KOPT-K1 (cell line): ENCODE measurements at regions not wholly inside any gene's neighbourhood (a gene's known extent, or its start where the extent isn't known, plus 50 kb on each side); places are given as distances from the start of the nearest gene placed in this dataset.

ENCODE experiments used
- H3K27ac ChIP-seq: fragments of 200-600 bp; sonication (generic); 2 replicates; pipeline ENCODE4 v1.5.1; 2016; ENCODE audit warnings: antibody characterized with exemption, mild to moderate bottlenecking, low read depth, low read length; ENCODE audit not compliant: poor library complexity, severe bottlenecking
- H3K36me3 ChIP-seq: fragments of 200-600 bp; sonication (generic); 2 replicates; pipeline ENCODE4 v1.5.1; 2017; ENCODE audit warnings: antibody characterized with exemption, mild to moderate bottlenecking, low read length, moderate library complexity; ENCODE audit not compliant: insufficient read depth
- H3K9me3 ChIP-seq: fragments of 200-600 bp; sonication (generic); 2 replicates; pipeline ENCODE4 v1.5.1; 2017; ENCODE audit warnings: antibody characterized with exemption, low read length, mild to moderate bottlenecking; ENCODE audit not compliant: insufficient read depth, poor library complexity, severe bottlenecking

- Histone ChIP-seq H3K9me3 (no peaks in the 10 kb centered on the region), H3K36me3 (no peaks in the 10 kb centered on the region)
These were observed 181.5 kb upstream of the SYT1 start for GRCh38 chr12:78683031-78683430.

GRCh38 chr12:78683626-78684025, 180.9 kb upstream of the SYT1 start:
- no peaks in the 10 kb centered on the region for H3K36me3 ChIP-seq
- no peaks in the 10 kb centered on the region for H3K9me3 ChIP-seq
- no peak overlapping the region for H3K27ac ChIP-seq

More at GRCh38 chr12:78683031-78683430, 181.5 kb upstream of the SYT1 start:
- H3K27ac ChIP-seq = no peak overlapping the region

DNA sequence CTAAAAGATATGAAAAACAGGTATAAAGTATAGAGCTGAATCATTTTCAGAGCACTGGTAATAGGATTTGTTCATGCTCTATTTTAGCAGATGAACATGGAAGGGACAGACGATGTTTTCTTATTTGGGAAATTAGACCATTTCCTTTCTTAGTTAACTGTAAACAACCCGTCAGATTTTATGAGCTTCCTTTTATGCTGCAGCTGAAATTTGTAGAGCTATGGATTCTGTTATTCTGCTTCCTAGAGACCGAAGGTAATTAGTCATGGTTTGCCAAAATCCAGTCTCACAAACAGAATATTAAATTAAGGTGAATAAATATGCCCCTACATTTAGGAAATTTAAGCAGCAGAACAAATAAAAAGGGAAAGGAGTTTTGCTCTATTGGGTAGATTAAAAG, 180.2 kb upstream of the SYT1 start:
- Histone ChIP-seq H3K27ac (no peak overlapping the region), H3K36me3 (no peaks in the 10 kb centered on the region), H3K9me3 (no peaks in the 10 kb centered on the region)

- Histone ChIP-seq H3K36me3 (no peaks in the 10 kb centered on the region), H3K9me3 (peaks cover 18% of the 10 kb centered on the region), H3K27ac (no peak overlapping the region)
These were observed 168.8 kb upstream of the SYT1 start for GRCh38 chr12:78695749-78696148.

GRCh38 chr12:78696267-78696666, 168.3 kb upstream of the SYT1 start:
- Histone ChIP-seq H3K27ac (no peak overlapping the region), H3K9me3 (peaks cover 18% of the 10 kb centered on the region), H3K36me3 (no peaks in the 10 kb centered on the region)

DNA sequence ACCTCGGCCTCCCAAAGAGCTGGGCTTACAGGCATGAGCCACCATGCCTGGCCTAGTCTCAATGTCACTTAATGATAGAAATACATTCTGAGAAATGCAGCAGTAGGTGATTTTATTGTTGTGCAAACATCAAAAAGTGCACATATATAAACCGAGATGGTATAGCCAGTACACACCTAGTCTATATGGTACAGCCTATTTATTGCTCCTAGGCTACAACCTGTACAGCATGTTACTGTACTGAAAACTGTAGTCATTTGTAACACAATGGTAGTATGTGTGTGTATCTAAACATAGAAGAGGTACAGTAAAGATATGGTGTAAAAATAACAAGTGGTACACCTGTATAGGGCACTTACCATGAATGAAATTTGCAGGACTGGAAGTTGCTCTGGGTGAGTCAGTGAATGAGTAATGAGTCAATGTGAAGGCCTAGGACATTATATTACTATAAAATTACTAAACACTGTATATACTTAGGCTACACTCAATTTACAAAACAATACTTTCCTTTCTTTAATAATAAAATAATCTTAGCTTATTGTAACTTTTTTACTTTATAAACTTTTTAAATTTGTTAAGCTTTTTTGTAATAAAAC, 166.7 kb upstream of the SYT1 start:
- Histone ChIP-seq H3K36me3 (no peaks in the 10 kb centered on the region), H3K27ac (no peak overlapping the region), H3K9me3 (peaks cover 13% of the 10 kb centered on the region)

- Histone ChIP-seq H3K36me3 (no peaks in the 10 kb centered on the region), H3K27ac (no peak overlapping the region), H3K9me3 (peaks cover 8% of the 10 kb centered on the region)
These were observed 165.8 kb upstream of the SYT1 start for GRCh38 chr12:78698747-78699146.

- Histone ChIP-seq H3K36me3 (no peaks in the 10 kb centered on the region), H3K9me3 (no peaks in the 10 kb centered on the region), H3K27ac (no peak overlapping the region)
These were observed 164.0 kb upstream of the SYT1 start for GRCh38 chr12:78700565-78700964.

DNA sequence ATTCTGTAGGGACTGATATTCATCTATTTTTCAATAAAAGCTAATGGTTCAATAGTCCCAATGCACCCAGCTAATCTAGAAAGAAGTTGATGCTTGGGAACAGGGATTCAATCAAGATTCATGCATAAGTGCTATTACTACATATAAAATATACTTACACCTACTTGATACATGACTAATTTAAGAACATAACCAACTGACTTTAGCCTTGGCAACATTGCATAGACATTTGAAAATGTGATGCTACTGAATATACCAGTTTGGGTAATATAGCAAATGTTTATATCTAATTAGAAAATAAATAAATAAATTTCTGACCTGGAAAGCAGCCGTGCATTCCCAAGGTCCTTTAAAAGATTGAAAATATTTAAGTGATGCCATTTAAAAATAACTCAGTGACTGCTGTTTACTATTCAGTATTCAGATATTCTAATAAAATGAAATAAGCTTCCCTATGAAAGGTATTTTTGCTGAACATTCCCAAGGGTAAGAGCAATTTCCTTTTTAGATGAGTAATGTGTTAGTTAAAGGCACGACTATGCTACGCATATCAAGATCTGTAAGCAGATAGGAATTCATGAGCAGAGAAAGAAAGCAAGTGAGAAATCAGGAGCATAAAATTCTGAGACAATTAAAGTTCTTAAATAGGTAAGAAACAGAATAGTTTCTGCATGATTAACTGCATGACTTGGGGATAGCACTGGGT, 160.6 kb upstream of the SYT1 start:
- no peak overlapping the region for H3K27ac ChIP-seq
- no peaks in the 10 kb centered on the region for H3K9me3 ChIP-seq
- no peaks in the 10 kb centered on the region for H3K36me3 ChIP-seq

DNA sequence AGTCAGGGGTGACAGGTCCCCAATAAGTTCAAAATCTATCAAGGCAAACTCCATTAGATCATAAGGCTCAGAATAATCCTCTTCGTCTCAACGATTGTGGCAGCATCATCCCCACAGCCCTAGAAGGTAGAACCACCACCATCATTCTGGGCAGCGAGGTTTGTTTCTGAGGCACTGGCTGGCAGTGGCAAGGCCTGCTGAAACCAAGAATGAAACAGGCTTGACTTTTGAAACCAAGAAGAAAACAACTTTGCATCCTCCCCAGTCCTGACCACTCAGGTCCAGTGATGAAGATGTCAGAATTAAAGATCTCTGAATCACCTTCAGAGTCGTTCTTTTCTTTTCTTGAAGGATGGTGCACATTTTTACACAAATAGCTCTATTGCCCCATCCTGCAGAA, 152.6 kb upstream of the SYT1 start:
- Histone ChIP-seq H3K9me3 (no peaks in the 10 kb centered on the region), H3K36me3 (no peaks in the 10 kb centered on the region), H3K27ac (no peak overlapping the region)

DNA sequence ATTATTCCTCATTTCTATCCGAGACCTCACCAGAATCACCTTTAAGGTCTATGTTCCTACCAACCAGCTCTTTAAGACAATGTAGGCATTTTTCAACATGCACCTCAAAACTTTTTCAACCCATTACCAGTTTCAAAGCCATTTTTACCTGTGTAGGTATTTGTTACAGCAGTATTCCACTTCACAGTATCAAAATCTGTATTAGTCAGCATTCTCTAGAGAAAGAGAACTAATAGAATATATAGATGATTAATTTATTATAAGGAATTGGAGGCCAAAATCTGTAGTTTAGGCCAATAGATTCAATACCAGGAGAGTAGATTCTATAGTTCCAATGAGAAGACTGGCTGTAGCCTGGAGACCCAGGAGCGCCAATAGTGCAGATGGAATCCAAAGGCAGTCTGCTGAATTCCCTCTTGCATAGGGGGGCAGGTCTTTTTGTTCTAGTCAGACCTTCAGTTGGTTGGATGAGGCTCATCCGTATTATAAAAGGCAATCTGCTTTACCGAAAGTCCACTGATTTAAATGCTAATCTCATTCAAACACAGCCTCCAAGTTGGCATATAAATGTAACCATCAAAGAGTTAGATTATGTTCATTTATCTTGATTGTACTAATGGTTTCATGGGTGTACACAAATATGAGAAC, 151.6 kb upstream of the SYT1 start:
- no peaks in the 10 kb centered on the region for H3K9me3 ChIP-seq

DNA sequence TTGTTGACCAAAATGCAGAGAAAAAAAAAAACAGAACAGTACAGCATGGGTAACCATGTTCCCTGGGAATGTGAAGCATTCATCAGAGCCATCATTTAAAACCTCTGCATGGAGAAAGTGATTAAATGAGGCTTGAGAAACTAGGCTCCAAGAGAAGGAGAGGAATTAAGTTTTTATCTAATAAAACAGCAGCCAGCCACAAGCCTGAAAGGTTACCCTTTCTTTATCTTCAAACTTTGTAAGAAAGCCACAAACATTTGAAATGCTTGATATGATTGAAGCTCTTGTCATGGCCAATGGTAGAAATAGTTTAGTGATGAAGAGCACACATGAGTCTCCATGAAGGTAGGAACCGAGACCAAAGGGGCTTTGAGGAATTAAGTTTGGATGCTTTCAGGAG, 144.9 kb upstream of the SYT1 start:
- no peak overlapping the region for H3K27ac ChIP-seq
- no peaks in the 10 kb centered on the region for H3K36me3 ChIP-seq
- H3K9me3 ChIP-seq = no peaks in the 10 kb centered on the region

More for the DNA sequence above, 151.6 kb upstream of the SYT1 start:
- H3K36me3 ChIP-seq = no peaks in the 10 kb centered on the region
- H3K27ac ChIP-seq = no peak overlapping the region

GRCh38 chr12:78721906-78722305, 142.7 kb upstream of the SYT1 start:
- H3K36me3 ChIP-seq = no peaks in the 10 kb centered on the region
- peak overlapping the region; percentile 28 for H3K27ac ChIP-seq
- no peaks in the 10 kb centered on the region for H3K9me3 ChIP-seq

- no peaks in the 10 kb centered on the region for H3K36me3 ChIP-seq
- H3K9me3 ChIP-seq = no peaks in the 10 kb centered on the region
- H3K27ac ChIP-seq = no peak overlapping the region
These were observed 139.5 kb upstream of the SYT1 start for GRCh38 chr12:78725033-78725432.

GRCh38 chr12:78725951-78726580, 138.5 kb upstream of the SYT1 start:
- Histone ChIP-seq H3K9me3 (no peaks in the 10 kb centered on the region), H3K27ac (no peak overlapping the region), H3K36me3 (no peaks in the 10 kb centered on the region)
